ENCODE measurements at regions not wholly inside any gene's neighbourhood (a gene's known extent, or its start where the extent isn't known, plus 50 kb on each side); places are given as distances from the start of the nearest gene placed in this dataset.

DNA sequence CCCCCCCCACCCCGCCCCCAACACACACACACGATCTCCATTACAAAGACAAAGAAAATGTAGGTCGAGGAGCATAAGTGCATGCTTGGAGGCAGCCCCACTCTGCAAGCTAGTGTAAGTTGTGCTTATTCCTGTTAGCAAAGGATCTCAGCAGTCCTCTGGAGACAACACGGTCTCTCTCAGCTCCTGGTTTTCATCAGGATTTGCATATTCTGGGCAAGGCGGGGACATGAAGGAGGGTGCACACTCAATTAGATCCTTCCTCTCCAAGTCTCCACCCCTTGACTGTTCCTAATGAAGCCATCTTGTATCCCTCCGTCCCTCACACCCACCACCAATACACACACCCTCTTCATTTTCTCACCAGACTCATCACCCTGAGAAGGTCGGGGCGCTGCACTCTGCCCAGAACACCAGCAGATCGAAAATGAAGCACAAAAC lies 63.8 kb downstream of the MRPL46 start:
- in situ Hi-C loops (cut with HindIII; ENCODE audit: low sequenced_read_pairs), result no loop called here
- no peak for DNase-seq (ENCODE audit: low spot score)

DNA sequence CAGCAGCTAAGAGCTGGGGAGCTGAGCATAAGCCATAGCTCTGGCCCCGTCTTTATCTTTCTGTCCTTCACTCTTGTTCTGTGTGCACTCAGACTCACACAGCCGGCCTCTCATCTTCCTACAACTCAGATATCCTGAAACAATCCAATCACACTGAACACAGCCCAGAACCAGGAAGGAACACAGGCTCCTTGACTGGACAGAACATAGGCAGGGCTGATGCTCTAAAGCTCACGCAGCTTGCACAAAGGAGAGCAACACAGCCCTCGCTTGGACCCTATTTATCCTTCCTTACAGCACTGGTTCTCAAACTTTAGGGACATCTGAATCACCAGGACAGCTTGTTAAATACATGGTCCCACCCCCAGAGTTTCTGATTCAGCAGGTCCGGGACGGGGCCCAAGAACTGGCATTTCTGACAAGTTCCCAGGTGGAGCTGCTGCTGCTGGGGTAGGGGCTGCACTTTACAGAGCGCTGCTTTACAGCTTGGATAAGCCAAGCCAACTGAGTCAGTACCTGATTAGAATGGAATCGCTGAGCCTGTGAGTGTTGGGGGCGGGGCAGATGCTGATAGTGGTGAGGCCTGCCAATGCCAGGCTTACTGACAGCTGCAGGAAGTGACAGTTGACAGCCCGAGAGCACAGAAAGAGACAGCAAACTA lies 65.1 kb downstream of the MRPL46 start:
- in situ Hi-C loops (cut with HindIII; ENCODE audit: low sequenced_read_pairs), result no loop called here
- DNase-seq (ENCODE audit: low spot score), result no peak

DNA sequence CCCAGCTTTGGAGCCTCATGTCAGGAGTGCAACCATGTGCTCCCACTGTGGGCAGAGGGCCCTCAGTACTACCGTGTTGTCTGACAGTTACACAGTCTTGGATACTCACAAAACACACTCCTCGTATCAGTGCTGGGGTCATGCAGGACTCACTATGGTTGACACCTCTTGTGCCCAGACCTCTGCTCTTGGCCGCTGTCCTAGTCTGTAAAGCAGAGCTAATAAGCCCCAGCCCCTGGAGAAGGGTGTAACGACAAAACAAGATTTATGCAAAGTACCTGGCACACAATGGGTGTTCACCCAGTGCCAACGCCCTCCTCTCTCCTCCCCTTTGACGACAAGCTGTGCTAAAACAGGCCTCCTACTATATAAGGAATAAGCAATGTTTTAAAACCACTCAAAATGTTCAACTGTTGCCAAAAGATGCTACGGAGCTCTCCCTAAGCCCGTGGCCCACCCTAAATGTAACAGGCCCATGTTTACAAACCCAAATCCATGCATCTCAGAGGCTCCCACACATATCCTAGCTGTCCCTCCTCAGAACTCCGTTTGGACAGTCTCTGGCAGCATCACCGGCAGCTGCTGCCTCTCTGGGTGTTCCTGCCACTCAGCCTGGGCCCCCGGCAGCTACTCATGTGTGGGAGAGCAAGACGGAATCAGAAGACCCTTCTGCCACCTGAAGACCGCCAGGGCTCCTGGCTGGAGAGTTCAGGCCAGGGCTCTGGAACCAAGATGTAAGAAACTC lies 65.8 kb downstream of the MRPL46 start:
- no peak for DNase-seq (ENCODE audit: low spot score)
- in situ Hi-C loops (cut with HindIII; ENCODE audit: low sequenced_read_pairs), result no loop called here

- DNase-seq (ENCODE audit: low spot score), result no peak
- in situ Hi-C loops (cut with HindIII; ENCODE audit: low sequenced_read_pairs), result no loop called here
Observed at GRCh38 chr15:88400591-88401250, 66.5 kb downstream of the MRPL46 start.

DNA sequence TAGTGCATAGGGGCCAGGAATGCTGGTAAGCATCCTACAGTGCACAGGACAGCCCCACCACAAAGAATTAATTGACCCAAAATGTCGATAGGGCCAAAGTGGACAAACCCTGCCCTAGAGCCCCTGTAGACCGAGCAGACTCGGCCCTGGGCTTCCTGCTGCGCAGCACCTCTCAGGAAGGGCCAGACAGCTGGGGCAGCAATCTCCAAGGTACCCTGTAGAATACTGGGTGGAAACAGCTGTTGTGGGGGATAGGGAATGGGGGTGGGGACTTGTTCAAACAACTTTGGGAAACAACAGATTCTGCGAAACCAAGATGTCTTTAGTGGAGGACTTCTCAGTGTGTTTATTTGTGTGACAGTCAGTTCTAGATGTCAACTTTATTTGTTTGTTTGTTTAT lies 67.1 kb downstream of the MRPL46 start:
- DNase-seq (ENCODE audit: low spot score), result no peak
- in situ Hi-C loops (cut with HindIII; ENCODE audit: low sequenced_read_pairs), result no loop called here

DNA sequence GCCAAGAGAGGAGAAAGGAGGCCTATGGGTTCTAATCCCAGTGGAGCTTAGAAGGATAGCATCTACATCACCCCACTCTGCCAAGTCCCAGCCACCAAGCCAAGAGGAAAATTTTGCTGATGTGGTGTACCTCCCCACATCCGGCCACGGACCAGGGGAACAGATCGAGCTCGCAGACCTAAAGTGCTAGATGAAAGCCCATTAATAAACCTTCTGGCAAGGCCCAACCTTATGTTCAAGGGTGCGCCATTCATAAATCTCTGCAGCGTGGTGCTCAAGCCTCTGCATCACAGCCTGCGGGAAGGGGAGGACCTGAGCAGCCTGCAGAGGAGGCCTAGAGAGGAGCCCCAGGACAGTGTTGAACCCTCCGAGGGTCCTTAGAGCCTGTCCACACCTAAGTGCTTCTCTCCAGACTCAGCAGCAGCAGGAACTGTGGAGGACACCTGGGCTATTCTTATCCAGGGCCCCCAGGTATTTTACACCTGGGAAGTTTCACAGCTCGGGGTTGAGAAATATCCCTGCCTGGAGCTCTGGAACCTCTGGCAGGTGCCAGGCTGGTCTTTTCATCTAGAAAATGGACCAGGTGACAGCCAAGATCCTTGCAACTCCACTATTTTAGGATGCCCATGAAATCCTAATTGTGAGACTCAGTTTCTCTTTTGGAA lies 68.0 kb downstream of the MRPL46 start:
- in situ Hi-C loops (cut with HindIII; ENCODE audit: low sequenced_read_pairs), result no loop called here

DNA sequence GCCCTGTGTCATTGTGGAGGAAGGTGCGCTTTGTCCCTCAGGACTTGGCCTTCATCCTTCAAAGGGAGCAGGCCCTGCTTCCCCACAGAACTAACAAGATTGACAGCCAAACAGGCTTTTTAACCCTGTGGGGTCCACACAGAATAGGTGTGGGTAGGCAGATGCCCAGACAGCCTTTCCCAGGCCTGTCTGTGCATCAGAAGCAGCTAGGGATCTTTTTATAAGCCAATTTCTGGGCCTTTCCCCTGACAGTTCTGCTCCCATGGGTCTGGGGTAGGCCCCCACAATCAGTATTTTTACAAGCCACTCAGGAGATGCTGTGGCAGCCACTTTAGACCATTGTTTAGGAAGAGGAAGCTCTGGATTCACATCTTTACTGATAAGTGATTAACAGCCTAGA lies 69.2 kb downstream of the MRPL46 start:
- in situ Hi-C loops (cut with HindIII; ENCODE audit: low sequenced_read_pairs), result no loop called here
- DNase-seq (ENCODE audit: low spot score), result no peak

More for the DNA sequence above, 68.0 kb downstream of the MRPL46 start:
- DNase-seq (ENCODE audit: low spot score), result no peak

- in situ Hi-C loops (cut with HindIII; ENCODE audit: low sequenced_read_pairs), result no loop called here
- DNase-seq (ENCODE audit: low spot score), result no peak
Observed at GRCh38 chr15:88397506-88397905, 69.7 kb downstream of the MRPL46 start.

DNA sequence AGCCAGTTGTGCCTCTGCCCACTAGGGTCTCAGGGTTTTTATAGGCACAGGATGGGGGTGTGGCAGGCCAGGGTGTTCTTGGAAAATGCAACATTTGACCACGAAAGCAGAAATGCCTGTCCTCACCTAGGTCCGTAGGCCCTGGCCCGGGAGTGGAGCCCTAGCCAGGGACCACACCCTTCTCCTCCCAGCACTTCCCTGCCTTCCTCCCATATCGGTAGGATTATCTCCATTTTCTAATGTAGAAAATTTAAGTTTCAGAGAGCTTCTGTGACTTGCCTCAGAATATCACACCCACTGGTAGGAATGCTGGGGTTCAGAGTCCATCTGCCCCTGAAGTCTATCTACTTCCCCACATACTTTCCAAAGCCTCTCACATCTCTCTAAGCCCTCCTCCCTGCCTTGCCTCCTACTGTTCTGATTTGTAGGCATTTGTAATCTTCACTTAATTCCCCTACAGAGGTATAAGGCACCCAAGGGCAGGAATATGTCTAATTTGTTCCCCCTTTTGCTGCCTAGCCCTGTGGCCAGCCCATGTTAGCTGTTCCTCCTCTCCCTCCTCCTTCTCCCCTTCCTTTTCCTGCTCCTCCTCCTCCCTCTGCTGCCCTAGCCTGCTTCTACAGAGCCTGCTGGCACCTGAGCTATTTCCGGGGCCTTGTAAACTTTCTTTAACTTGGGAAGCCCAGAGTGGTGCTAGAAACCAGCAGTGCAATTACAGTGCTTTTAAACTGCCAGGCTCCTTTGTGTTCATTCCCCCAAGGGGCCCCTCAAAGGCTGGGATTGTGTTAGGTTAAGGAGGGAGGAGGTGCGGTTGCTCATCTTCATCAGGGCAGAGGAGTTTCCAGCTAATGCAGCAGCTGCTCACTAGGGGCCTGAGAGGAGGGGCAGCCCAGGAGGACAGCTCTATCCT lies 71.1 kb downstream of the MRPL46 start:
- in situ Hi-C loops (cut with HindIII; ENCODE audit: low sequenced_read_pairs), result no loop called here
- no peak for DNase-seq (ENCODE audit: low spot score)

- in situ Hi-C loops (cut with HindIII; ENCODE audit: low sequenced_read_pairs), result no loop called here
Observed at GRCh38 chr15:88395241-88395640, 71.9 kb downstream of the MRPL46 start.

GRCh38 chr15:88394553-88395145 lies 72.5 kb downstream of the MRPL46 start:
- in situ Hi-C loops (cut with HindIII; ENCODE audit: low sequenced_read_pairs), result loop anchor here (5.0 kb wide), 1 partner anchor 38 kb away; no protein-coding TSS in a partner anchor
- no peak for DNase-seq (ENCODE audit: low spot score)

More at GRCh38 chr15:88395241-88395640, 71.9 kb downstream of the MRPL46 start:
- DNase-seq (ENCODE audit: low spot score), result no peak

- DNase-seq (ENCODE audit: low spot score), result no peak
- in situ Hi-C loops (cut with HindIII; ENCODE audit: low sequenced_read_pairs), result loop anchor here (5.0 kb wide), 1 partner anchor 38 kb away; no protein-coding TSS in a partner anchor
Observed at GRCh38 chr15:88393719-88394519, 73.3 kb downstream of the MRPL46 start.

DNA sequence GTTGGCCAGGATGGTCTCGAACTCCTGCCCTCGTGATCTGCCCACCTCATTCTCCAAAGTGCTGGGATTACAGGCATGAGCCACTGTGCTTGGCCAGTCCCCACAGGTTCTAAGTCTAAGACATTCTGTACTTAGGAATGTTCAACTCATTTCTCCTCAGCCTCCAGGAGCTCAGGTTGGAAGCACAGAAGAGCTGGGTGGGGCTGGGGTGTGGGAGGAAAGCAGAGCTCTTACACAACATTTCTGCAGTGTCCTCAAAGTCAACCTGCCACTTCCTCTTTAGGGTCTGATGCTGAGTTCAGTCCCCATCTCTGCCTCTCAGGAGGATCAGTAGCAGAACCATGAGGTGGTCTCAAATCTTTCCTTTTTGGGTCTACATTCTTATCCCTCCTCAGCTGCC lies 75.5 kb downstream of the MRPL46 start:
- in situ Hi-C loops (cut with HindIII; ENCODE audit: low sequenced_read_pairs), result loop anchor here (5.0 kb wide), 1 partner anchor 41 kb away; no protein-coding TSS in a partner anchor
- no peak for DNase-seq (ENCODE audit: low spot score)

GRCh38 chr15:88391006-88391405 lies 76.2 kb downstream of the MRPL46 start:
- in situ Hi-C loops (cut with HindIII; ENCODE audit: low sequenced_read_pairs), result loop anchor here (5.0 kb wide), 1 partner anchor 41 kb away; no protein-coding TSS in a partner anchor
- no peak for DNase-seq (ENCODE audit: low spot score)

DNA sequence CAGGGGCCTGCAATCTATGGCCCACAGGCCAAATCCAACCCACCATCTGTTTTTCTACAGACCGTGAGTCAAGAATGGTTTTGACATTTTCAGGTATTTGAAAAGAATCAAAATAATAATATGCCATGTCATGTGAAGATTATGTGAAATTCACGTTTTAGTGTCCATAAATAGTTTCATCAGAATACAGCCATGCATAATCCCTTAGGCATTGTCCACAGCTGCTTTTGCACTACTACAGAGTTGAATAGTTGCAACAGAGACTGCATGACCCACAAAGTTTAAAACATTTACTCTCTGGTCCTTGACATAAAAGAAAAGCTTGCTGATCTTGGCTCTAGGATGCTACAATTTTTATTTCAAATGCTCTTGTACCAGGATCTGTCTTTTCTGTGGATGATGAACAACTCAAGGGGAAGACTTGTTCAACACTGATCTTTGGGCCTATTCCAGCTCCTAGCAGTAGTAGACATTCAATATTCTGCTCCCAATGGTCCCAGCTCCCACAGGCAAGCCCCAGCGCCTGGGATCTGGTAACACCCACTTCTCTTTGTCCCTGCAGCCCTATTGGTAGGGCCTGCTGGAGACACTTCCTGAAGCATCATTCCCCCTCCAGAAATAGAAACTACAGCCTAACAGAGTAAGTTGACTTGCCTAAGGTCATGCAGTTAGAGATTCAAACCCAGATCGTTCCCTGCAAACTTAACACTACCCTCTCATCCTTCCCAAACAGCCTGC lies 76.9 kb downstream of the MRPL46 start:
- DNase-seq (ENCODE audit: low spot score), result no peak
- in situ Hi-C loops (cut with HindIII; ENCODE audit: low sequenced_read_pairs), result loop anchor here (5.0 kb wide), 1 partner anchor 42 kb away; no protein-coding TSS in a partner anchor

GRCh38 chr15:88389120-88389519 lies 78.1 kb downstream of the MRPL46 start:
- no peak for DNase-seq (ENCODE audit: low spot score)
- in situ Hi-C loops (cut with HindIII; ENCODE audit: low sequenced_read_pairs), result no loop called here

- in situ Hi-C loops (cut with HindIII; ENCODE audit: low sequenced_read_pairs), result no loop called here
Observed at GRCh38 chr15:88388686-88389085, 78.5 kb downstream of the MRPL46 start.

More at GRCh38 chr15:88388686-88389085, 78.5 kb downstream of the MRPL46 start:
- DNase-seq (ENCODE audit: low spot score), result no peak

Measured in G401 (cell line).